ENCODE measurements at regions not wholly inside any gene's neighbourhood (a gene's known extent, or its start where the extent isn't known, plus 50 kb on each side); places are given as distances from the start of the nearest gene placed in this dataset.
"Not testable (repeated sequence)": the region's sequence is repeated elsewhere in the genome, so short reads cannot be mapped to it uniquely, and the experiment has no call there.

GRCh38 chr4:159639671-159640323, 536.9 kb downstream of the RAPGEF2 start:
- no peak for DNase-seq (ENCODE audit: low read depth in 2 of 2)

GRCh38 chr4:159649237-159649636, 546.4 kb downstream of the RAPGEF2 start:
- no peak for DNase-seq (ENCODE audit: low read depth in 2 of 2)

- DNase-seq (ENCODE audit: low read depth in 2 of 2): no peak
Observed at GRCh38 chr4:159652871-159653270, 550.0 kb downstream of the RAPGEF2 start.

- no peak for DNase-seq (ENCODE audit: low read depth in 2 of 2)
Observed at GRCh38 chr4:159655547-159655946, 552.7 kb downstream of the RAPGEF2 start.

- DNase-seq (ENCODE audit: low read depth in 2 of 2): no peak
Observed at GRCh38 chr4:159669094-159669493, 566.2 kb downstream of the RAPGEF2 start.

GRCh38 chr4:159673221-159673620, 570.3 kb downstream of the RAPGEF2 start:
- DNase-seq (ENCODE audit: low read depth in 2 of 2): no peak

GRCh38 chr4:159674241-159674640, 571.4 kb downstream of the RAPGEF2 start:
- no peak for DNase-seq (ENCODE audit: low read depth in 2 of 2)

GRCh38 chr4:159677521-159677920, 574.6 kb downstream of the RAPGEF2 start:
- DNase-seq (ENCODE audit: low read depth in 2 of 2): no peak

GRCh38 chr4:159682996-159683395, 580.1 kb downstream of the RAPGEF2 start:
- no peak for DNase-seq (ENCODE audit: low read depth in 2 of 2)

- DNase-seq (ENCODE audit: low read depth in 2 of 2): no peak
Observed at GRCh38 chr4:159684061-159684460, 581.2 kb downstream of the RAPGEF2 start.

GRCh38 chr4:159685340-159686092, 582.6 kb downstream of the RAPGEF2 start:
- DNase-seq (ENCODE audit: low read depth in 2 of 2): no peak

GRCh38 chr4:159689526-159689925, 586.6 kb downstream of the RAPGEF2 start:
- no peak for DNase-seq (ENCODE audit: low read depth in 2 of 2)

- DNase-seq (ENCODE audit: low read depth in 2 of 2): no peak
Observed at GRCh38 chr4:159697322-159698283, 594.7 kb downstream of the RAPGEF2 start.

GRCh38 chr4:159698336-159698735, 595.5 kb downstream of the RAPGEF2 start:
- no peak for DNase-seq (ENCODE audit: low read depth in 2 of 2)

GRCh38 chr4:159702200-159702599, 599.3 kb downstream of the RAPGEF2 start:
- no peak for DNase-seq (ENCODE audit: low read depth in 2 of 2)

GRCh38 chr4:159705334-159705733, 602.5 kb downstream of the RAPGEF2 start:
- DNase-seq (ENCODE audit: low read depth in 2 of 2): no peak

- no peak for DNase-seq (ENCODE audit: low read depth in 2 of 2)
Observed at GRCh38 chr4:159706704-159707103, 603.8 kb downstream of the RAPGEF2 start.

GRCh38 chr4:159715180-159715579, 612.3 kb downstream of the RAPGEF2 start:
- not testable (repeated sequence) for DNase-seq (ENCODE audit: low read depth in 2 of 2)

GRCh38 chr4:159719531-159719930, 616.7 kb downstream of the RAPGEF2 start:
- no peak for DNase-seq (ENCODE audit: low read depth in 2 of 2)

- DNase-seq (ENCODE audit: low read depth in 2 of 2): no peak
Observed at GRCh38 chr4:159722052-159722451, 619.2 kb downstream of the RAPGEF2 start.

GRCh38 chr4:159722918-159723317, 620.0 kb downstream of the RAPGEF2 start:
- no peak for DNase-seq (ENCODE audit: low read depth in 2 of 2)
